MG63 (cell line): ENCODE measurements at regions not wholly inside any gene's neighbourhood (a gene's known extent, or its start where the extent isn't known, plus 50 kb on each side); places are given as distances from the start of the nearest gene placed in this dataset.
A peak's percentile ranks its signal among the peaks of the same experiment; 100 is the strongest.
"Not testable (repeated sequence)": the region's sequence is repeated elsewhere in the genome, so short reads cannot be mapped to it uniquely, and the experiment has no call there.

ENCODE experiments used
- DNase-seq: peaks from one replicate; pipeline ENCODE4 v3.0.0-alpha.2; 2020
- H3K27me3 ChIP-seq: fragments of 250-450 bp; sonication (Bioruptor Pico); 2 replicates; pipeline ENCODE4 v1.5.1; 2020; ENCODE audit warnings: mild to moderate bottlenecking, moderate library complexity
- H3K36me3 ChIP-seq: fragments of 250-450 bp; sonication (Bioruptor Pico); 2 replicates; pipeline ENCODE4 v1.5.1; 2020; ENCODE audit warnings: mild to moderate bottlenecking, moderate library complexity
- H3K4me3 ChIP-seq: fragments of 250-450 bp; sonication (Bioruptor Pico); 2 replicates; pipeline ENCODE4 v1.5.1; 2020; ENCODE audit warnings: mild to moderate bottlenecking, moderate library complexity
- H3K9me3 ChIP-seq: fragments of 250-450 bp; sonication (Bioruptor Pico); 2 replicates; pipeline ENCODE4 v1.5.1; 2020; ENCODE audit warnings: mild to moderate bottlenecking, moderate library complexity

DNA sequence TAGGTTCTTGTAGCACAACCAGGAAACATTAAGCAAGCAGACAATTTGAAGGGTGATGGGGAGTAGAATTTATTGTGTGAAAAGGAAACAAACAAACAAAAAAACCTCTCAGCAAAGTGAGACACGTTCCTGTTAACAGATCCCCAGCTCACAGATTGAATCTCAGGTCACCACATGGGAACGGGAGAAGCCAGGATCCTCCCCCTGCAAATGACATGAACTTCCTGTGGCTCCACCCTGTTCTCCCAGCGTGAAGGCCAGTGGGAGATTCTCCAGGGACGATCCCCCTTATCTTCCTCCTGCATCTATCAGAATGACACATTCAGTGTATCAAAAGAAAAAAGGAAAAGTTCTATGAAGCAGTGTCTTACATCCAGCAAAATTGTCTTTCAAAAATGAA lies 1488.1 kb downstream of the OTOL1 start:
- peak; percentile 1 for DNase-seq
- Histone ChIP-seq H3K9me3 (no peaks in the 10 kb centered on the region), H3K27me3 (no peaks in the 10 kb centered on the region), H3K4me3 (no peak overlapping the region), H3K36me3 (no peaks in the 10 kb centered on the region)

DNA sequence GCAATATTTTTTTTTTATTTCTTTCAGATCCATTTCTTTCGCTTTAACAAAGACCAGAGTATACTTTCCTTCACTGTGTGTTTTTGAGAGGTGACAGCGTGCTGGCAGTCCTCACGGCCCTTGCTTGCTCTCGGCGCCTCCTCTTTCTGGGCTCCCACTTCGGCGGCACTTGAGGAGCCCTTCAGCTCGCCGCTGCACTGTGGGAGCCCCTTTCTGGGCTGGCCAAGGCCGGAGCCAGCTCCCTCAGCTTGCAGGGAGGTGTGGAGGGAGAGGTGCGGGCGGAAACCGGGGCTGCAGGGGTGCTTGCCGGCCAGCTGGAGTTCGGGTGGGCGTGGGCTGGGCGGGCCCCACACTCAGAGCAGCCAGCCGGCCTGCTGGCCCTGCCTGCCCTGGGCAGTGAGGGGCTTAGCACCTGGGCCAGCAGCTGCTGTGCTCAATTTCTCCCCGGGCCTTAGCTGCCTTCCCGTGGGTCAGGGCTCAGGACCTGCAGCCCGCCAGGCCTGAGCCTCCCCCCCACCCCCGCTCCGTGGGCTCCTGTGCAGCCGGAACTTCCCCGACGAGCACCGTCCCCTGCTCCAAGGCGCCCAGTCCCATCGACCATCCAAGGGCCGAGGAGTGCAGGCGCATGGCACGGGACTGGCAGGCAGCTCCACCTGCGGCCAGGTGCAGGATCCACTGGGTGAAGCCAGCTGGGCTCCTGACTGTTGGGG lies 1490.6 kb downstream of the OTOL1 start:
- not testable (repeated sequence) for H3K9me3 ChIP-seq, H3K4me3 ChIP-seq, H3K27me3 ChIP-seq, H3K36me3 ChIP-seq, DNase-seq

- H3K27me3 ChIP-seq: no peaks in the 10 kb centered on the region
- no peak for DNase-seq
- no peak overlapping the region for H3K4me3 ChIP-seq
- no peaks in the 10 kb centered on the region for H3K36me3 ChIP-seq
- H3K9me3 ChIP-seq: 0 out of 2 replicates have a peak, but pooled peaks cover 2% of the 10 kb centered on the region
Observed at GRCh38 chr3:162992741-162993140, 1496.1 kb downstream of the OTOL1 start.

DNA sequence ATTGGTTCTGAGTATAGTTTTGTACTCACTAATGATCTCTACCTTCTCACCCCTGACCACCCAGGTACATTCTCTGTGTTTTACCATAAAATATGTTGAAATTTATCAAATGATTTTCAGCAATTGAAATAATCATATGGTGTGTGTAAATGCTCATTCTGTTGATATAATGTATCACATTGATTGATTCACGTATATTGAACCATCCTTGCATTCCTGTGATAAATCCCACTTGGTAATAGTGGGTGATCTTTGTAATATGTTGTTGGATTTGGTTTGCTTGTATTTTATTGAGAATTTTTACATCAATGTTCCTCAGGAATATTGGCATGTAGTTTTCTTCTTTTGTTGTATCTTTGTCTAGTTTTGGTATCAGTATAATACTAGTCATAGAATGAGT lies 1497.6 kb downstream of the OTOL1 start:
- Histone ChIP-seq H3K27me3 (no peaks in the 10 kb centered on the region), H3K9me3 (0 out of 2 replicates have a peak, but pooled peaks cover 2% of the 10 kb centered on the region), H3K4me3 (no peak overlapping the region), H3K36me3 (no peaks in the 10 kb centered on the region)
- no peak for DNase-seq

DNA sequence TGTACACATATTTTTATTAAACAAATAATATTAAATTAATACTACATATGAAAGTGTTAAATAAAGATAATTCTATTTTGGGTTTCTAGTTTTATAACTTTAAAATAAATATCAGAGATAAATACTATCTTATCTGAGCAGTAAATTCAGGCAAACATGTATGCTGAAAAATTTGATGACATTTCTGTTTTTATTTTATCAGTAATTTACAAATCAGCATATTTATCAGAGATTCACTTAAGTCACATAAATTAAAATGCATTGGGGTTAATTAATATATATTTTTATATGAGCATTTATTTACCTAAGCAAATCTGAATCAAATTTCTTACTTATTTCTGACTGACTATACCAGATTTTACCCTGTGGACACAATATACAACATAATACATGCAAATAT lies 1499.8 kb downstream of the OTOL1 start:
- H3K36me3 ChIP-seq: no peaks in the 10 kb centered on the region
- no peaks in the 10 kb centered on the region for H3K27me3 ChIP-seq
- no peak for DNase-seq
- H3K4me3 ChIP-seq: no peak overlapping the region
- H3K9me3 ChIP-seq: 0 out of 2 replicates have a peak, but pooled peaks cover 2% of the 10 kb centered on the region

GRCh38 chr3:162998205-162998604 lies 1501.6 kb downstream of the OTOL1 start:
- peak overlapping the region; percentile 20 for H3K4me3 ChIP-seq
- H3K36me3 ChIP-seq: no peaks in the 10 kb centered on the region
- H3K9me3 ChIP-seq: 0 out of 2 replicates have a peak, but pooled peaks cover 2% of the 10 kb centered on the region
- DNase-seq: no peak
- no peaks in the 10 kb centered on the region for H3K27me3 ChIP-seq

- Histone ChIP-seq H3K9me3 (no peaks in the 10 kb centered on the region), H3K27me3 (no peaks in the 10 kb centered on the region), H3K36me3 (no peaks in the 10 kb centered on the region), H3K4me3 (no peak overlapping the region)
- no peak for DNase-seq
Observed at GRCh38 chr3:163011596-163011995, 1515.0 kb downstream of the OTOL1 start.

GRCh38 chr3:163016251-163016650 lies 1519.6 kb downstream of the OTOL1 start:
- no peaks in the 10 kb centered on the region for H3K36me3 ChIP-seq
- no peak for DNase-seq
- no peaks in the 10 kb centered on the region for H3K27me3 ChIP-seq
- H3K4me3 ChIP-seq: no peak overlapping the region
- H3K9me3 ChIP-seq: no peaks in the 10 kb centered on the region

DNA sequence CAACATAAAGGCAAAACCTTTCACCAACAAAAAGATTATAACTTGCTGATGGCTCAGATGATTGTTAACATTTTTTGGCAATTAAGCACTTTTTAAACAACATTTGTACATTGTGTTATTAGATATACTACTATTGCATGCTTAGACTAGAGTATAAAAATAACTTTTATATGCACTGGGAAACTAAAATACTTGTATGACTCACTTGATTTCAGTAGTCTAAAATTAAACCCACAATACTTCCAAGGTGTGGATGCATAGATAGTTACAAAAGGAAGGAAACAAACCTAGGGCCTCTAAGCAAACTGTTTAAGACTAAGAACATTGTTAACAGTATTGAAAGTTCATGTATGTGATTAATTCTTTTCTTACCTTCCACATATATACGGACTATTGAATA lies 1521.5 kb downstream of the OTOL1 start:
- DNase-seq: no peak
- no peaks in the 10 kb centered on the region for H3K9me3 ChIP-seq

GRCh38 chr3:163018664-163019063 lies 1522.1 kb downstream of the OTOL1 start:
- no peak overlapping the region for H3K4me3 ChIP-seq
- no peaks in the 10 kb centered on the region for H3K27me3 ChIP-seq
- H3K9me3 ChIP-seq: no peaks in the 10 kb centered on the region
- no peak for DNase-seq
- no peaks in the 10 kb centered on the region for H3K36me3 ChIP-seq

More for the DNA sequence above, 1521.5 kb downstream of the OTOL1 start:
- Histone ChIP-seq H3K27me3 (no peaks in the 10 kb centered on the region), H3K36me3 (no peaks in the 10 kb centered on the region), H3K4me3 (no peak overlapping the region)

- H3K4me3 ChIP-seq: no peak overlapping the region
- H3K9me3 ChIP-seq: no peaks in the 10 kb centered on the region
- no peak for DNase-seq
- no peaks in the 10 kb centered on the region for H3K36me3 ChIP-seq
- H3K27me3 ChIP-seq: no peaks in the 10 kb centered on the region
Observed at GRCh38 chr3:163019260-163019659, 1522.7 kb downstream of the OTOL1 start.

- DNase-seq: no peak
- Histone ChIP-seq H3K4me3 (no peak overlapping the region), H3K27me3 (no peaks in the 10 kb centered on the region), H3K36me3 (no peaks in the 10 kb centered on the region), H3K9me3 (no peaks in the 10 kb centered on the region)
Observed at GRCh38 chr3:163033652-163034051, 1537.0 kb downstream of the OTOL1 start.

DNA sequence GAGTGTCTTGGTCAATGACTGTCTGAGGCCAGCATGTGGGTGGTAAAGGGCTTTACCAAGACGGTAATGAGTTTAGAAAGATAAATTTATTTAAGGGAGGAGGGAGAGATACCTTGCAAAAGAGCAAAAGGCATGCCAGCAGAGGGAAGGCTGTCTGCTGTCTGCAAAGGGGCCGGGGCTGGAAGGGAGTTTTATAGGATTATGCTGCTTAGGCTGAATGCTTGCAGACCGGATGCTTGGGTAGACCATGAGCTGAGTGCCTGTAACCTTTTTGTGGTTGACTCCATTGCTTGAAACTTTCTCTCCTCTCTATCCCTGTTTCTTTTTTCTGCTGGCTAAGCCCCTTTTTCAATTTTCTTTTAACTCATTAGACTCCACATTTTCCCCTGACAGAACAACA lies 1543.0 kb downstream of the OTOL1 start:
- H3K4me3 ChIP-seq: no peak overlapping the region
- H3K36me3 ChIP-seq: no peaks in the 10 kb centered on the region
- DNase-seq: no peak
- H3K27me3 ChIP-seq: no peaks in the 10 kb centered on the region
- no peaks in the 10 kb centered on the region for H3K9me3 ChIP-seq

- DNase-seq: no peak
- Histone ChIP-seq H3K9me3 (no peaks in the 10 kb centered on the region), H3K27me3 (no peaks in the 10 kb centered on the region), H3K36me3 (no peaks in the 10 kb centered on the region), H3K4me3 (no peak overlapping the region)
Observed at GRCh38 chr3:163043074-163043473, 1546.5 kb downstream of the OTOL1 start.

DNA sequence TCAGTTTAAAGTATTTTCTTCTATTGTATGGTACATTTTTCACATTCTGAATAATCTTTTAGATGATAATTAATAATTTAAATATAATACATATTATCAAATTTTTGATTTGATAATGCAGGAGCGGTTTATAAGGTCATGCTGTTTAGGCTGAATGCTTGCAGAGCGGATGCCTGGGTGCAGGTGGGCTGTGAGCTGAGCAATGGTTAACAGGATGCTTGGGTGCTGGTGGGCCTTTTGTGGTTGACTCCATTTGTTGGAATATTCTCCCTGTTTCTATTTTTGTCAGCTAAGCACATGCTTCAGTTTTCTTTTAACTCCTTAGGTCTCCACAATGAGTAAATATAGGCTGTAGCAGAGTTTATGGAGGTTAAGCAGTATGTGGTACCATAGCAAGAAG lies 1549.3 kb downstream of the OTOL1 start:
- no peaks in the 10 kb centered on the region for H3K27me3 ChIP-seq
- H3K4me3 ChIP-seq: no peak overlapping the region
- DNase-seq: no peak
- H3K9me3 ChIP-seq: no peaks in the 10 kb centered on the region
- no peaks in the 10 kb centered on the region for H3K36me3 ChIP-seq

DNA sequence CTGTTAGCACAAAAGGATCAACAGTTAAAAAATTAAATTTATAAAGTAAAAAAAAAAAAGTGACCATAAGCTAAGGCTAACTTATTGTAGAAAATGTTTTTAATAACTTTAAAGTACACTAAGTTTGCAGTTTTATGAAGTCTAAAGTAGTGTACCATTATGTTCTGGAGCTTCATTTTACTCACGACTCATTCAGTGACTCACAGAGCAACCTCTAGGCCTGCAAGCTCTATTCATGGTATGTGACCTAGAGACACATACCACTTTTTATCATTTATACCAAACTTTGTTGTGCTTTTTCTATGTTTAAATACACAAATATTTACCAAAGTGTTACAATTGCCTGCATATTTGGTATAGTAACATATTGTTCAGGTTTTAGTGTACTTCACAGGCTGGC lies 1552.3 kb downstream of the OTOL1 start:
- Histone ChIP-seq H3K9me3 (no peaks in the 10 kb centered on the region), H3K36me3 (no peaks in the 10 kb centered on the region), H3K4me3 (no peak overlapping the region), H3K27me3 (no peaks in the 10 kb centered on the region)
- DNase-seq: no peak

- H3K4me3 ChIP-seq: no peak overlapping the region
- no peaks in the 10 kb centered on the region for H3K9me3 ChIP-seq
- H3K27me3 ChIP-seq: no peaks in the 10 kb centered on the region
- no peaks in the 10 kb centered on the region for H3K36me3 ChIP-seq
- peak; percentile 11 for DNase-seq
Observed at GRCh38 chr3:163056874-163057497, 1560.4 kb downstream of the OTOL1 start.
